HEK293 (cell line): ENCODE measurements at regions not wholly inside any gene's neighbourhood (a gene's known extent, or its start where the extent isn't known, plus 50 kb on each side); places are given as distances from the start of the nearest gene placed in this dataset.

Source experiments
- CTCF ChIA-PET: fragments of 350-600 bp; formaldehyde crosslinking; extraction: SDS; loops from one replicate; lab custom pipeline; 2021; ENCODE audit warnings: antibody characterized with exemption; lab: Yijun Ruan, JAX
- POLR2A ChIA-PET: fragments of 300-600 bp; formaldehyde crosslinking; extraction: SDS; loops from one replicate; lab custom pipeline; 2020; ENCODE audit warnings: antibody characterized with exemption, inconsistent platforms; lab: Yijun Ruan, JAX
- H3K27ac ChIP-seq: fragments of 200-500 bp; sonication (Bioruptor generic); 2 replicates; pipeline ENCODE4 v1.5.1; 2014; ENCODE audit warnings: low read depth, low read length, control low read depth, inconsistent platforms; ENCODE audit errors: extremely low read depth
- H3K36me3 ChIP-seq, 2 experiments: fragments of 200-500 bp in 1 of 2; sonication (Bioruptor generic) in 1 of 2; 1 replicate in 1 of 2; 2 replicates in 1 of 2; pipeline ENCODE4 v1.5.1; 2014 to 2017; ENCODE audit warnings: inconsistent platforms in 2 of 2, low read length in 2 of 2; ENCODE audit not compliant: control insufficient read depth in 2 of 2, insufficient read depth in 1 of 2
- H3K4me1 ChIP-seq: fragments of 200-500 bp; sonication (Bioruptor generic); 2 replicates; pipeline ENCODE4 v1.5.1; 2014; ENCODE audit warnings: mild to moderate bottlenecking, low read length, inconsistent platforms; ENCODE audit not compliant: control insufficient read depth, insufficient read depth
- H3K4me3 ChIP-seq: 2 replicates; pipeline ENCODE4 v1.5.1; 2011; ENCODE audit warnings: low read depth, mild to moderate bottlenecking, control low read depth, low read length, moderate library complexity
- H3K9me3 ChIP-seq: fragments of 200-500 bp; sonication (Bioruptor generic); 2 replicates; pipeline ENCODE4 v1.5.1; 2014; ENCODE audit warnings: low read depth, low read length, inconsistent platforms; ENCODE audit not compliant: control insufficient read depth, insufficient read depth
- GFI1B ChIP-seq: fragments of 450-650 bp; formaldehyde crosslinking; IDR thresholded peaks from 2 replicates; pipeline ENCODE4 v1.5.1; 2016; ENCODE audit warnings: missing biosample characterization, missing genetic modification characterization
- HOXC10 ChIP-seq: sonication (generic); formaldehyde crosslinking; IDR thresholded peaks from 2 replicates; pipeline ENCODE4 v1.8.1; 2023; ENCODE audit warnings: mild to moderate bottlenecking, missing genetic modification reagents
- PRDM1 ChIP-seq: fragments of 450-650 bp; formaldehyde crosslinking; IDR thresholded peaks from 2 replicates; pipeline ENCODE4; 2016; ENCODE audit warnings: missing biosample characterization, missing genetic modification characterization
- PRDM6 ChIP-seq: fragments of 450-650 bp; formaldehyde crosslinking; IDR thresholded peaks from 2 replicates; pipeline ENCODE4 v1.5.1; 2017; ENCODE audit warnings: missing biosample characterization, missing genetic modification characterization
- SALL2 ChIP-seq: fragments of 450-650 bp; formaldehyde crosslinking; IDR thresholded peaks from 2 replicates; pipeline ENCODE4 v1.5.0; 2017; ENCODE audit warnings: missing biosample characterization, mild to moderate bottlenecking, missing genetic modification characterization, borderline replicate concordance
- SETDB1 ChIP-seq: IDR thresholded peaks from one replicate; pipeline ENCODE4 v1.6.1; 2017; ENCODE audit warnings: mild to moderate bottlenecking, low read length, moderate library complexity, mixed read lengths; ENCODE audit not compliant: insufficient read length
- ZBTB44 ChIP-seq: fragments of 450-650 bp; IDR thresholded peaks from 2 replicates; pipeline ENCODE4 v1.5.1; 2018; ENCODE audit warnings: missing biosample characterization, mild to moderate bottlenecking, missing genetic modification characterization
- ZBTB49 ChIP-seq: fragments of 450-650 bp; formaldehyde crosslinking; IDR thresholded peaks from 2 replicates; pipeline ENCODE4 v1.5.1; 2016; ENCODE audit warnings: missing biosample characterization, missing genetic modification characterization, low read depth
- ZNF18 ChIP-seq: fragments of 450-650 bp; formaldehyde crosslinking; IDR thresholded peaks from 2 replicates; pipeline ENCODE4 v1.5.1; 2016; ENCODE audit warnings: missing biosample characterization, missing genetic modification characterization
- ZNF280D ChIP-seq: fragments of 450-650 bp; formaldehyde crosslinking; IDR thresholded peaks from 2 replicates; pipeline ENCODE4 v1.5.1; 2016; ENCODE audit warnings: missing biosample characterization, missing genetic modification characterization
- ZNF311 ChIP-seq: fragments of 450-650 bp; formaldehyde crosslinking; IDR thresholded peaks from 2 replicates; pipeline ENCODE4 v1.5.1; 2017; ENCODE audit warnings: missing biosample characterization, missing genetic modification characterization, borderline replicate concordance
- ZNF518A ChIP-seq: fragments of 450-650 bp; formaldehyde crosslinking; conservative IDR thresholded peaks from 2 replicates; pipeline ENCODE4 v1.5.1; 2016; ENCODE audit warnings: low read depth, missing biosample characterization, missing genetic modification characterization
- ZNF623 ChIP-seq: fragments of 450-650 bp; formaldehyde crosslinking; IDR thresholded peaks from 2 replicates; pipeline ENCODE4 v1.5.1; 2016; ENCODE audit warnings: missing biosample characterization, missing genetic modification characterization
- ZNF629 ChIP-seq: fragments of 450-650 bp; formaldehyde crosslinking; IDR thresholded peaks from 2 replicates; pipeline ENCODE4 v1.5.1; 2017; ENCODE audit warnings: missing biosample characterization, missing genetic modification characterization
- ZNF704 ChIP-seq: fragments of 450-650 bp; formaldehyde crosslinking; IDR thresholded peaks from 2 replicates; pipeline ENCODE4 v1.5.1; 2016; ENCODE audit warnings: missing biosample characterization, missing genetic modification characterization
- ZSCAN5A ChIP-seq: fragments of 450-650 bp; formaldehyde crosslinking; IDR thresholded peaks from 2 replicates; pipeline ENCODE4 v1.5.1; 2016; ENCODE audit warnings: missing biosample characterization, missing genetic modification characterization

- TF ChIP-seq ZNF704 (tag by site-specific recombination): no peak
- no peak for TF ChIP-seq SALL2 (tag by site-specific recombination)
- TF ChIP-seq ZNF311: no peak
- TF ChIP-seq PRDM1 (tag by site-specific recombination): no peak
- no peak for TF ChIP-seq ZNF629 (tag by site-specific recombination)
- no peak for TF ChIP-seq ZNF623
- TF ChIP-seq ZBTB44 (tag by site-specific recombination): no peak
- TF ChIP-seq ZNF518A: no peak
- no peak for TF ChIP-seq SETDB1
- TF ChIP-seq ZSCAN5A: no peak
- no peak for TF ChIP-seq HOXC10 (CRISPR knock-in tag)
- Histone ChIP-seq H3K4me3 (no peak overlapping the region), H3K27ac (no peak overlapping the region), H3K9me3 (no peaks in the 10 kb centered on the region), H3K4me1 (no peaks in the 10 kb centered on the region), H3K36me3 (no peaks in the 10 kb centered on the region)
- POLR2A ChIA-PET: no interaction called here
- CTCF ChIA-PET: no interaction called here
These were observed 199.3 kb upstream of the GRID2 start for GRCh38 chr4:92104506-92104905.

- Histone ChIP-seq H3K4me3 (no peak overlapping the region), H3K9me3 (no peaks in the 10 kb centered on the region), H3K4me1 (no peaks in the 10 kb centered on the region), H3K27ac (no peak overlapping the region), H3K36me3 (no peaks in the 10 kb centered on the region)
- ChIA-PET CTCF (no interaction called here), POLR2A (no interaction called here)
- TF ChIP-seq ZNF18 (no peak), GFI1B (no peak), ZBTB49 (tag by site-specific recombination) (no peak), PRDM6 (no peak), ZNF280D (no peak)
These were observed 196.9 kb upstream of the GRID2 start for GRCh38 chr4:92106816-92107215.
